DOHH2 (cell line): ENCODE measurements at regions not wholly inside any gene's neighbourhood (a gene's known extent, or its start where the extent isn't known, plus 50 kb on each side); places are given as distances from the start of the nearest gene placed in this dataset.

Experiments
- H3F3A ChIP-seq: fragments of 200-600 bp; sonication (generic), shearing (Covaris generic); 2 replicates; pipeline ENCODE4 v1.6.0; 2016; ENCODE audit warnings: antibody characterized with exemption, mild to moderate bottlenecking; ENCODE audit not compliant: control insufficient read depth, insufficient read depth
- H3K27ac ChIP-seq: fragments of 200-600 bp; sonication (generic); 2 replicates; pipeline ENCODE4 v1.5.1; 2014; ENCODE audit warnings: low read depth, mild to moderate bottlenecking, low read length, moderate library complexity
- H3K27me3 ChIP-seq: fragments of 200-600 bp; sonication (generic); 2 replicates; pipeline ENCODE4 v1.6.1; 2014; ENCODE audit warnings: mild to moderate bottlenecking, low read length, mixed read lengths; ENCODE audit not compliant: control insufficient read depth
- H3K36me3 ChIP-seq: fragments of 200-600 bp; sonication (generic); 2 replicates; pipeline ENCODE4 v1.6.1; 2014; ENCODE audit warnings: mild to moderate bottlenecking, low read length, moderate library complexity, mixed read lengths; ENCODE audit not compliant: control insufficient read depth
- H3K4me1 ChIP-seq: fragments of 200-600 bp; sonication (generic); 2 replicates; pipeline ENCODE4 v1.6.1; 2014; ENCODE audit warnings: mild to moderate bottlenecking, low read length, mixed read lengths; ENCODE audit not compliant: control insufficient read depth
- H3K4me2 ChIP-seq: fragments of 200-600 bp; sonication (generic); 2 replicates; pipeline ENCODE4 v1.6.0; 2014; ENCODE audit warnings: mild to moderate bottlenecking, low read length, moderate library complexity
- H3K4me3 ChIP-seq: fragments of 200-600 bp; sonication (generic); 2 replicates; pipeline ENCODE4 v1.5.1; 2014; ENCODE audit warnings: mild to moderate bottlenecking, low read length, mixed read lengths
- H3K79me2 ChIP-seq: fragments of 200-600 bp; sonication (generic); 2 replicates; pipeline ENCODE4 v1.6.1; 2014; ENCODE audit warnings: mild to moderate bottlenecking, low read length, mixed read lengths; ENCODE audit not compliant: control insufficient read depth
- H3K9me2 ChIP-seq: fragments of 200-600 bp; sonication (generic); replicated peaks from 2 replicates; pipeline ENCODE4 v1.6.1; 2014; ENCODE audit warnings: mild to moderate bottlenecking, low read length, mixed read lengths; ENCODE audit not compliant: control insufficient read depth
- H3K9me3 ChIP-seq: fragments of 200-600 bp; sonication (generic); 2 replicates; pipeline ENCODE4 v1.6.1; 2014; ENCODE audit warnings: antibody characterized with exemption, low read length, mixed read lengths; ENCODE audit not compliant: control insufficient read depth, insufficient read depth
- H4K20me1 ChIP-seq: fragments of 200-600 bp; sonication (generic); 2 replicates; pipeline ENCODE4 v1.6.0; 2014; ENCODE audit warnings: low read depth, mild to moderate bottlenecking, antibody characterized with exemption, low read length, moderate library complexity; ENCODE audit not compliant: control insufficient read depth, insufficient read depth
- CTCF ChIP-seq: fragments of 200-600 bp; sonication (generic); IDR thresholded peaks from one replicate; pipeline ENCODE4 v1.5.1; 2014; ENCODE audit warnings: antibody characterized with exemption, mild to moderate bottlenecking, low read depth, low read length; ENCODE audit not compliant: poor library complexity, severe bottlenecking
- EZH2phosphoT487 ChIP-seq: fragments of 200-600 bp; sonication (generic); IDR thresholded peaks from 2 replicates; pipeline ENCODE4 v1.6.1; 2017; ENCODE audit warnings: borderline replicate concordance, mild to moderate bottlenecking, antibody characterized with exemption, low read length, moderate library complexity, mixed read lengths

- no peaks in the 10 kb centered on the region for H3K79me2 ChIP-seq
- H3K36me3 ChIP-seq = no peaks in the 10 kb centered on the region
- no peak overlapping the region for H3K4me2 ChIP-seq
- no peaks in the 10 kb centered on the region for H4K20me1 ChIP-seq
- H3K27ac ChIP-seq = no peak overlapping the region
- no peaks in the 10 kb centered on the region for H3K27me3 ChIP-seq
- H3K9me2 ChIP-seq = no peaks in the 10 kb centered on the region
- no peak for TF ChIP-seq EZH2phosphoT487
- TF ChIP-seq CTCF = no peak
- no peak overlapping the region for H3K4me3 ChIP-seq
- no peaks in the 10 kb centered on the region for H3K4me1 ChIP-seq
- no peaks in the 10 kb centered on the region for H3K9me3 ChIP-seq
- no peaks in the 10 kb centered on the region for H3F3A ChIP-seq
These were observed 103.1 kb upstream of the MYO10 start for GRCh38 chr5:17039170-17039569.

GRCh38 chr5:17042041-17042440 is 106.0 kb upstream of the MYO10 start:
- H3K9me3 ChIP-seq = no peaks in the 10 kb centered on the region
- no peaks in the 10 kb centered on the region for H3K36me3 ChIP-seq
- no peak overlapping the region for H3K4me2 ChIP-seq
- H3K4me1 ChIP-seq = no peaks in the 10 kb centered on the region
- TF ChIP-seq EZH2phosphoT487 (no peak), CTCF (no peak)
- no peaks in the 10 kb centered on the region for H3F3A ChIP-seq
- no peak overlapping the region for H3K27ac ChIP-seq
- H3K4me3 ChIP-seq = no peak overlapping the region
- H3K27me3 ChIP-seq = no peaks in the 10 kb centered on the region
- no peaks in the 10 kb centered on the region for H4K20me1 ChIP-seq
- no peaks in the 10 kb centered on the region for H3K79me2 ChIP-seq
- H3K9me2 ChIP-seq = no peaks in the 10 kb centered on the region

GRCh38 chr5:17046320-17046719 is 110.2 kb upstream of the MYO10 start:
- no peak for TF ChIP-seq EZH2phosphoT487
- no peak for TF ChIP-seq CTCF
- no peak overlapping the region for H3K4me2 ChIP-seq
- H4K20me1 ChIP-seq = no peaks in the 10 kb centered on the region
- H3K4me3 ChIP-seq = no peak overlapping the region
- H3K36me3 ChIP-seq = no peaks in the 10 kb centered on the region
- H3K27me3 ChIP-seq = no peaks in the 10 kb centered on the region
- H3K79me2 ChIP-seq = no peaks in the 10 kb centered on the region
- H3K4me1 ChIP-seq = no peaks in the 10 kb centered on the region
- no peaks in the 10 kb centered on the region for H3K9me2 ChIP-seq
- no peaks in the 10 kb centered on the region for H3K9me3 ChIP-seq
- H3F3A ChIP-seq = no peaks in the 10 kb centered on the region
- no peak overlapping the region for H3K27ac ChIP-seq

GRCh38 chr5:17050236-17050635 is 114.1 kb upstream of the MYO10 start:
- Histone ChIP-seq H3K4me1 (no peaks in the 10 kb centered on the region), H3K27me3 (no peaks in the 10 kb centered on the region), H3K4me2 (no peak overlapping the region), H3K27ac (no peak overlapping the region), H3K9me3 (no peaks in the 10 kb centered on the region), H4K20me1 (no peaks in the 10 kb centered on the region), H3K4me3 (no peak overlapping the region), H3K36me3 (no peaks in the 10 kb centered on the region), H3F3A (no peaks in the 10 kb centered on the region), H3K9me2 (no peaks in the 10 kb centered on the region), H3K79me2 (no peaks in the 10 kb centered on the region)
- TF ChIP-seq EZH2phosphoT487 = no peak
- no peak for TF ChIP-seq CTCF
